NCI-H748 (cell line): ENCODE measurements at regions not wholly inside any gene's neighbourhood (a gene's known extent, or its start where the extent isn't known, plus 50 kb on each side); places are given as distances from the start of the nearest gene placed in this dataset.

Experiments used
- DNase-seq: peaks from one replicate; lab custom pipeline; 2025; ENCODE audit not compliant: unreplicated experiment; lab: John Stamatoyannopoulos, UW

DNA sequence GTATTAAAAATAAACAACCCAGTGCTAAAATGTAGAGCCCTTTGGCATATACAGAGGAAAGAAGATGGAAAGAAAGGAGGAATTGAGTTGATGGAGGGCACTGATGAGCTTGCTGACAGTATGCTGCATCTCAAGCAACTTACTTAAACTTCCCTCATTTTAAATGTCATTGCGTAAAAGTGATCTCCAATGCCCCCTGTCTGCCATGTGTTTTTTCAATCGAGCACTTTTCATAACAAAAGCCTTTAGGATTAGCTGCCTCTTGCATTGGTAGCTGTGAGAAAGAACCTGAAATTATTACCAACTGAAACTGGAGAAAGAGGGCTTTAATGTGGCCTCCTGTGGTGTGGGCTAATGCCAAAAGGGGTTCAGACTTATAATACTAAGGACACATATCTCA, 541.6 kb downstream of the SUCLA2 start:
- peak; percentile 16 for DNase-seq

- no peak for DNase-seq
Measured at GRCh38 chr13:47457626-47458025, 543.4 kb downstream of the SUCLA2 start.

DNA sequence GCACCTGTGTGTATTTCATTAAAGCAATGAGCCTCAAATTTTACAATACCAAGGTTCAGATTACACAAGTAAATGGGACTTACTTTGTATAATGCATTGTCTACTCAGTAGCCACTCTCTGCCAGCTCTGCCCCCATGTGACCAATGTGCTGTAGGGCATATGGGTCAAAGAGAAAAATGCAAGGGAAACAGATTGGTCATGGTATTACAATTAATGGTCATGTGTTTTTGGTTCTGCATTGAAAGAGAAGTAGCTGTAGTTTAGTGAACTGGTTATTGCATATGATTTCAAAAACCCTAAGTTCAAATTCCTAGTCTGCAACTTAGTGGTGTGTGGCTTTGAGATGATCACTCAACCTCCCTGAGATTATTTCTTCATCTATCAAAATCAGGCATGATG, 545.4 kb downstream of the SUCLA2 start:
- peak; percentile 15 for DNase-seq

DNA sequence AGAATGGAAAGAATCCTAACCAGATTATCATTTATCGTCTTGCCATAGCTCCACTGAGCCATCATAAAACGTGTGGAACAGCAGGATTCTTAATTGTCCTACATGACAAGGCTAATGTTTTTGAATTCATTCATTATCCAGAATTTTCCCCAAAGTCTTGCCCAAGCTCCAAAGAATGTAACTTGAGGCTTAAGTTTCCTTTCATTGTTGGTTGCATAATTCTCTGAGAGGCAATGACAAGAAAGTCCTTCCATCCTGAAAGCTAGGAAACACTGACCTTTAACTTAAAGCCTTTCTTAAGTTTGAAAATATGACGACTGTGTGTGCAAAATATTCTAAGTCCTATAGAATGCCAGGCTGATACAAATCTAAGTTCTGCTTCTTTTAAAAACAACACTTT, 546.1 kb downstream of the SUCLA2 start:
- DNase-seq, result no peak

GRCh38 chr13:47437406-47437805, 540.6 kb upstream of the HTR2A start:
- no peak for DNase-seq

DNA sequence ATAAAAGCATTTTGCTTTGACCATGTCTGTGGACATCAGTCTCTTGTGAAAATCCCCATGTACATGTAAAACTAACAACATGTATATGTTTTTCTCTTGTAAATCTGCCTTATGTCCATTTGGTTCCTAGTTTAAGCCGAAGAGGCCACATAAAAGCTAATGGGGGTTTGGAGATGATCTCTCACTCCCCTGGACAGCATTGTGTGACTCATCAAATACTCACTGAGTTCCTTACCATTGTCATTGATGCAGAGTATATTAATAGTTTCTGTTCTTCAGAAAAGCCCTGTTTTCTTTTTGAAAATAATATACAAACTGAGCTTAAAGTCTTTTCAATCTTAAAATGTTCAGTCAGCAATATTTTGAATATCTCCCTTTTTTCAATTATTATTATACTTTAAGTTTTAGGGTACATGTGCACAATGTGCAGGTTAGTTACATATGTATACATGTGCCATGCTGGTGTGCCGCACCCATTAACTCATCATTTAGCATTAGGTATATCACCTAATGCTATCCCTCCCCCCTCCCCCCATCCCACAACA, 536.7 kb upstream of the HTR2A start:
- DNase-seq, result no peak

- no peak for DNase-seq
Measured at GRCh38 chr13:47426126-47426849, 529.4 kb upstream of the HTR2A start.

DNA sequence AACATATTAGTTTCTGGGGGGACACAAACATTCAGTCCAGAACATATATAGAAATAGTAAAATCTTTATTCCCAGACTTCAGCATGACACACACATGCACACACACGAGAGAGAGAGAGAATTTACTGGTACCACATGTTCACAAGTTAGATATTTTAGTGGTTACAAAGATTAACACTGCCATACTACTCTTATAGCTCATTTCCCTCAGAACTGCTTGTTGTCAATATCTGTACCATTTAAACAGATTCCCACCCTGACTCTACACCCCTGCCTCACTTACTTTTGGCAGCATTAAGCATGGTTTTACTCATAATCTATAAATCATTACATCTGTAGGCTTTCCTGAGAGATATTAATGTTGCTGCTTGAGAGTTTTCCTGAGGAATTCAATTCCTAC, 524.7 kb upstream of the HTR2A start:
- no peak for DNase-seq

- DNase-seq, result no peak
Measured at GRCh38 chr13:47420568-47420967, 523.7 kb upstream of the HTR2A start.

- no peak for DNase-seq
Measured at GRCh38 chr13:47420020-47420419, 523.2 kb upstream of the HTR2A start.

DNA sequence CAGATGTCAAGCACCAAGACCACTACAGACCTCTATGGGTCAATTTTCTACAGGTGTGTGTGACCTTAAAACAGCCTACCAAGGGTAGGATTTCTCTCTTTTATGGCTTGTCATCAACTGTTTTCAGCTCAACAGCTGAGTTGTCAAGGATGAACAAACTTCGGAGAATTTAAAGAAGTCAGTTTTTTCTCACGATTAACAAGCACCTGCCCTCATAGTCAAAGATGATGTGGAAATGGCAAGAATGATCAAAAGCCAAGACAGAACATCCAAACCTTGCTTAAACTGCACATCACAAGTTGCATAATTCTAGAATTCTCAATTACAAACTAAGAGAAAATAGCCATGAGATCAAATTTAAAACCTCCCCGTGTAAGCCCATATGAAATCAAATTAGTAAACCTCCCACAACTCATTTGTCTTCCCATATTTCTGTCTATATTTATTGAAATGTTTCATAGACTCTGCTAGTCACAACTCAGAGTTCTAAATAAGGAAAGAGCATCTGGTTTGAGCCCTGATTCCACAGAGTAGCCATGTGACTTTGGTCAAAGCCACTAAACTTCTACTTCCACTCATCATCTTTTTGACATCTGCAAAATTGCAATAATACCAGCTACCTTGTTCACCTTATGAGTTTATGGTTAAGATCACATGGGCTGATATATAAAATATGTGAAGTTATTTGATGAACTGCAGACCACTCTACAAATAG, 521.5 kb upstream of the HTR2A start:
- DNase-seq, result no peak

DNA sequence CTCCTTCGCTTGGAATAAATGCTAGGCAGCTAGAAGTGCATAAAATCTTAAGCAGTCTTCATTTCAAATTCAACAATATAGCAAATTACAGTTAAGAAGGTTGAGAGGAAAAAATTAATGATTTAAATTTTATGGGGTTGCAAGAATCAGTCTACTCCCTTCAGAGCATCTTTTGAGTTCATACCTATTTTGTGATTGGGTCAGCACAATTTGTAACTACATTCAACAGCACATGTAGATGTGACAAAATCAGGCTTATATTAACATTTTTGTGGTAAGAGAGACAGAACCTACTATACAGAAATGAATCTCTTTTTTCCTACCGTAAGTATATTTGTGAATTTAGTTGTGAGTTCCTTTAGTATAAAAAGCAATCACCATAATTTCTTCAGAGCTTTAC, 520.6 kb upstream of the HTR2A start:
- DNase-seq, result no peak

GRCh38 chr13:47415048-47415447, 518.2 kb upstream of the HTR2A start:
- no peak for DNase-seq

GRCh38 chr13:47413526-47413925, 516.7 kb upstream of the HTR2A start:
- DNase-seq, result no peak

GRCh38 chr13:47413112-47413511, 516.3 kb upstream of the HTR2A start:
- DNase-seq, result no peak

DNA sequence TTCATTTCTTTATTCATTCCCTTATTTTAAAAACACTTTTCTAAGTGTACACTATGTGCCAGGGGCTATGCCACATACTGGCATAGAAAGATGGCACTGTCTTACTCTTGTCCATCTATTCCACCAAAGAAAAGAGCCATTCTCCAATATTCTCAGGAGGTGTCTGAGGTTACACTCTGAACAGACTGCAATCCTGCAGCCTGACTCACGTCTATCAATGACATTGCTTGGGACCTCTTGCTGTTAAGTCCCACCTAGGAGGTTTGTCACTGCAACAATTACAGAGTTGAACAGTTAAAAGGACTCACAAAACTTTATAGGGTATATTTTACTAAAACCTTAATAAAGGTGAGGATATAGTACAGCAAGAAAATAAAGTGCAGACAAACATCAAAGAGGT, 512.9 kb upstream of the HTR2A start:
- no peak for DNase-seq

DNA sequence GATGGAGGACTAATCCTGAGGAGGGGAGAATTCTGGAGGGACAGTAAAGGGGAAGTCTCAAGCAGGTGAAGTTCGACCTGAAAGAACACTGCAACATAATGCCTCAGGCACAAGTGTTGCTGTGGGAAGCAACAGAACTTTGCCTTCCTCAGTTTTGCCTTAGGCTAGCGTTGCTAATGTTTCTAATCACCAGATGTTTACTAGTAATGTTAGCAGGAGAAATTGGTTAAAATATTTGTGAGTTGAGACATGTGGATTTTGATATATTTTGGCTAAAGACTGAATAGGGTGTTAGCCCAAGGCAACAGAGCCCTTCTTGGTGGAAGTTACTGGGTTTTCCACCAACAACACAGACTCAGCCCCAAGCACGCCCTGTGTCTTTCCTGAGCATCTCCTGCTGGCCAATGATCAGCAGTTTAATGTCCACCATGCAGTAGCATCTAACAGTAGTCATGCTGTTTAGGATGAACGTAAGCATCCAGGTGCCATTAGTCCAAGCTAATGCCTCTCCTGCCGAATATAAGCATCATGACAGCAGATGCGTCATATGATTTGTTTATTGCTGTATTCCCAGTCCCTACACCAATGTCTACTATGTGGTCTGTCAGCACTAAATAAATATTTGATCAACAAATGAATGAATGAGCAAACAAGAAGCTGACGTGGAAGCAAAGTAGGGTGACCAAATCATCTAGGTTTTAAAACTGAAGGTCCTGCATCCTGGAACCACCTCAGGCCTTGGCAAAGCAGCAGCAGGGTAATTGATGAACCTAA, 511.9 kb upstream of the HTR2A start:
- DNase-seq, result peak; percentile 18

DNA sequence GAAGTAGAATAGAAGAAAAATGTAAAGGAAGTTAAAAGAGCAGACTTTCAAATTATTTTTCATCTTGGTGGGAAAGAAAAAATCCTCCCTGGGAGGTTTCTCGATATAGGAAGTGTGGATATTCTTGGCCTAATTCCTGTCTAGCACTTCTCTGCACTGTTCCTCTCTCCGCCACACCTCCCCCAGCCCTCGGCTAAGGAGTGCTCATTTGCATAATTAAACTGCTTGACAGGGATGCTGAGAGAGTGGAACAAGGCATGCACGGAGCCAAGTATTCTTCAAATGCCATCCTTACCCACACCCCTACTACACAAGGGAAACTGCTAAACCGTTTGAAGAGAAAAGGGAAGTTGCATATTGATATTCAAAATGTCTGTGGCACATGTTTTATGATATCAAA, 511.0 kb upstream of the HTR2A start:
- DNase-seq, result no peak

DNA sequence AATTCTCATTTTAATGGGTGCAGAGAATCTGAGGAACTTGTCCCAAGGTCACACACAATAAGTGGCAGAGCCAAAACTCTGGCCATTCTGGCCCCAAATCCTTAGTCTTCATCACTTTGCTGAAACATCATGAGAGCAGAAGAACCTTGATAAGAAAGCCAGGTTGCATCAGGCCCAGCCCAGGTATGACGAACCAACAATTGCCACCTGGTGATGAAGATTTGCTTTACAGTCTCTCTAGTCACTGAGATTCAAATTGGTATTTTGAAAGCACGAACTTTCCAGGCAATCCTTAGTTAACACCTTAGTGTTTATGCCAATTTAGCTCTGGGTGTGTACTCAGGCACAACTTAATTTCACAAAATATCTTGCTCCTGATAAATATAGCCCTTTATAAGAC, 502.7 kb upstream of the HTR2A start:
- DNase-seq, result no peak

DNA sequence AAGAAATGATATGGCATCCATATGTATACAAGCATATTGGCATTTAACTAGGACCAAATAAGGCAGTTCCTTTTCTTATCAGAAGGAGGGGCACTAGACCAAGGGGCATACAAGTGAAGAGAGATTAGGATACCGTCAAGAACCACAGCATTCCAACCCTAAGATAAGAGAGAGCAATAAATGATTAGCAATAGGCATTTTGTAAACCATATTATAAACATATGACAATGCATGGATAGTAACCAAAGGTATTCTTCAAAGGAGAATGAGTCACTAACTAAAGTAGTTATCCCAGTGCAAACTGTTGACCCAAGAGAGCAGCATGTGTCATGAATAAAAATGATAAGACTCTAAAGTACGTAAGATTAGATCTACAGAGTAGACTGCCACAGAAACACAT, 500.9 kb upstream of the HTR2A start:
- no peak for DNase-seq

DNA sequence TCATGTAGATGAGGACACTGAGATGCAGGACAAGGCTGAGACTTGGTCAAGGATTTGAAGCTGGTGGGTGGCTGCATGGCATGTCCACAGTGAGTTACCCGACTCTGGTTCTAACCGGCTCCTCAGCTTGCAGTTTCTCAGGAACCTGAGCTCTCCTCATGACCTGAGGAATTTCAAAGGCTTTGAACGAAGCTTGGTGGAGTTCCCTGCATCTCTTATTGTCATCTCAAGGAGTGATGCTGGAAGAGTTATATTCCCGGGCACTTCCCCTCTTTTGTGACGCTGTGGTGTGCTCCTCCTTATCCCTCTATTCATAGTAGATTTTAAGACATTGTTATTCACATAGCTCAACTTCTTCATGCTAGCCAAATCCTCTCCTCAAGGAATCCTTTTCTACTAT, 500.1 kb upstream of the HTR2A start:
- no peak for DNase-seq

GRCh38 chr13:47374741-47375140, 477.9 kb upstream of the HTR2A start:
- no peak for DNase-seq
